ENCODE measurements at regions not wholly inside any gene's neighbourhood (a gene's known extent, or its start where the extent isn't known, plus 50 kb on each side); places are given as distances from the start of the nearest gene placed in this dataset.

DNA sequence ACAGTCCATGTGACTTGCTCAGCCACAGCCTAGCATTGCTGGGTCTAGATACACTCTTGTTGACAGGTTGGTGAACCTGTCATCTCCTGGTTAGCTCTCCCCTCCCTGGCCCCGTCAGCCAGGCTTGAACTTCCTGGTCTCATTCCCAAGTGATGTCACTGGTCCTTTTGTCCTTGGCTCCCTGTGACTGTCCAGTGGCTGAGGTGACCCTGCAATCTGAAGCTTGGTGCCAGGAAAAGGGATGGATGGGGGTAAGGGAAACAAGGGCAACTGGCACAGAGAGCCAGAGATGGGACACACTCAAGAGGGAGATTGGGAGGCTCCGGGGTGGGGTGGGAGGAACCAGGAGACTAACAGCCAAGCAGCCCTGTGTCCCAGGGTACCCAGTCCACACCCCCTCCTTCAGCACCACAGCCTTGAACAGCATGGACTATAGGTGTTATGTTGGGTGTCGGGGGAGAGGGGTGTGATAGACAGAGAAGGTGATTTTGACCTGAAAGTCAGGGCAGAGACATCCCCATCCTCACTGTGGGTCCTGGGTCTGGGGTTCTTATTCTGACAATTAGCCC lies 63.8 kb upstream of the THY1 start:
- TF ChIP-seq, protein P1, sequence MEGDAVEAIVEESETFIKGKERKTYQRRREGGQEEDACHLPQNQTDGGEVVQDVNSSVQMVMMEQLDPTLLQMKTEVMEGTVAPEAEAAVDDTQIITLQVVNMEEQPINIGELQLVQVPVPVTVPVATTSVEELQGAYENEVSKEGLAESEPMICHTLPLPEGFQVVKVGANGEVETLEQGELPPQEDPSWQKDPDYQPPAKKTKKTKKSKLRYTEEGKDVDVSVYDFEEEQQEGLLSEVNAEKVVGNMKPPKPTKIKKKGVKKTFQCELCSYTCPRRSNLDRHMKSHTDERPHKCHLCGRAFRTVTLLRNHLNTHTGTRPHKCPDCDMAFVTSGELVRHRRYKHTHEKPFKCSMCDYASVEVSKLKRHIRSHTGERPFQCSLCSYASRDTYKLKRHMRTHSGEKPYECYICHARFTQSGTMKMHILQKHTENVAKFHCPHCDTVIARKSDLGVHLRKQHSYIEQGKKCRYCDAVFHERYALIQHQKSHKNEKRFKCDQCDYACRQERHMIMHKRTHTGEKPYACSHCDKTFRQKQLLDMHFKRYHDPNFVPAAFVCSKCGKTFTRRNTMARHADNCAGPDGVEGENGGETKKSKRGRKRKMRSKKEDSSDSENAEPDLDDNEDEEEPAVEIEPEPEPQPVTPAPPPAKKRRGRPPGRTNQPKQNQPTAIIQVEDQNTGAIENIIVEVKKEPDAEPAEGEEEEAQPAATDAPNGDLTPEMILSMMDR (IDR thresholded peaks at IDR 0.05; ENCODE audit: borderline replicate concordance, extremely low read depth, low read length, poor library complexity, severe bottlenecking), result no peak
- no peak for TF ChIP-seq EZH2 (IDR thresholded peaks at IDR 0.05; ENCODE audit: borderline replicate concordance, low read depth, low read length, severe bottlenecking)
